H9 (cell line): ENCODE measurements at regions not wholly inside any gene's neighbourhood (a gene's known extent, or its start where the extent isn't known, plus 50 kb on each side); places are given as distances from the start of the nearest gene placed in this dataset.

Experiments
- DNase-seq: peaks from one replicate; pipeline ENCODE4 v3.0.0-alpha.2; 2017
- H2AFZ ChIP-seq: one replicate; pipeline ENCODE4 v1.6.1; 2013; ENCODE audit warnings: mild to moderate bottlenecking, low read length, control low read depth, moderate library complexity
- H2AK5ac ChIP-seq: 2 replicates; pipeline ENCODE4 v1.6.1; 2013; ENCODE audit warnings: low read length, control low read depth, mixed read lengths; ENCODE audit not compliant: insufficient read length
- H2BK120ac ChIP-seq: one replicate; pipeline ENCODE4 v1.6.1; 2013; ENCODE audit warnings: low read depth, mild to moderate bottlenecking, low read length, control low read depth, inconsistent platforms; ENCODE audit not compliant: poor library complexity, severe bottlenecking
- H2BK12ac ChIP-seq: 2 replicates; pipeline ENCODE4 v1.6.1; 2013; ENCODE audit warnings: low read length, control low read depth, mixed read lengths, low read depth; ENCODE audit not compliant: insufficient read length
- H2BK15ac ChIP-seq: 2 replicates; pipeline ENCODE4 v1.6.1; 2013; ENCODE audit warnings: low read depth, low read length, control low read depth
- H2BK20ac ChIP-seq: one replicate; pipeline ENCODE4 v1.6.1; 2013; ENCODE audit warnings: low read depth, mild to moderate bottlenecking, low read length, control low read depth, inconsistent platforms; ENCODE audit not compliant: poor library complexity, severe bottlenecking
- H2BK5ac ChIP-seq: 2 replicates; pipeline ENCODE4 v1.6.1; 2013; ENCODE audit warnings: low read length, control low read depth, mixed read lengths; ENCODE audit not compliant: insufficient read length
- H3K14ac ChIP-seq: 2 replicates; pipeline ENCODE4 v1.6.1; 2013; ENCODE audit warnings: low read length, control low read depth; ENCODE audit not compliant: insufficient read depth
- H3K18ac ChIP-seq: 2 replicates; pipeline ENCODE4 v1.6.1; 2013; ENCODE audit warnings: low read depth, mild to moderate bottlenecking, mixed read lengths, low read length, control low read depth; ENCODE audit not compliant: insufficient read length
- H3K23ac ChIP-seq: 2 replicates; pipeline ENCODE4 v1.6.1; 2013; ENCODE audit warnings: low read length, control low read depth, mixed read lengths, low read depth; ENCODE audit not compliant: insufficient read length
- H3K23me2 ChIP-seq: 2 replicates; pipeline ENCODE4 v1.6.1; 2013; ENCODE audit warnings: low read depth, mild to moderate bottlenecking, mixed read lengths, low read length, control low read depth; ENCODE audit not compliant: insufficient read length, poor library complexity, severe bottlenecking
- H3K27ac ChIP-seq: 2 replicates; pipeline ENCODE4 v1.5.1; 2013; ENCODE audit warnings: low read length, control low read depth, mixed read lengths, low read depth; ENCODE audit not compliant: insufficient read length
- H3K27me3 ChIP-seq: 2 replicates; pipeline ENCODE4 v1.6.1; 2013; ENCODE audit warnings: low read length, control low read depth, inconsistent platforms; ENCODE audit not compliant: insufficient read depth
- H3K4ac ChIP-seq: 2 replicates; pipeline ENCODE4 v1.6.1; 2013; ENCODE audit warnings: low read depth, mild to moderate bottlenecking, control low read depth, inconsistent platforms, low read length, moderate library complexity
- H3K4me1 ChIP-seq: 2 replicates; pipeline ENCODE4 v1.6.1; 2013; ENCODE audit warnings: low read length, control low read depth, inconsistent platforms; ENCODE audit not compliant: insufficient read depth
- H3K4me2 ChIP-seq: 2 replicates; pipeline ENCODE4 v1.6.1; 2013; ENCODE audit warnings: low read length, control low read depth, mixed read lengths; ENCODE audit not compliant: insufficient read length, insufficient read depth
- H3K56ac ChIP-seq: 2 replicates; pipeline ENCODE4 v1.6.1; 2013; ENCODE audit warnings: low read depth, mild to moderate bottlenecking, mixed read lengths, low read length, control low read depth; ENCODE audit not compliant: insufficient read length
- H3K79me1 ChIP-seq: 2 replicates; pipeline ENCODE4 v1.6.1; 2013; ENCODE audit warnings: low read depth, mild to moderate bottlenecking, moderate library complexity, low read length, control low read depth, inconsistent platforms; ENCODE audit not compliant: insufficient read depth, poor library complexity, severe bottlenecking
- H3K79me2 ChIP-seq: 2 replicates; pipeline ENCODE4 v1.6.1; 2013; ENCODE audit warnings: low read length, control low read depth, inconsistent platforms; ENCODE audit not compliant: insufficient read depth
- H3K9ac ChIP-seq: 2 replicates; pipeline ENCODE4 v1.6.1; 2013; ENCODE audit warnings: low read length, control low read depth, mixed read lengths; ENCODE audit not compliant: insufficient read length; ENCODE audit errors: extremely low read depth
- H3K9me3 ChIP-seq: one replicate; pipeline ENCODE4 v1.6.1; 2013; ENCODE audit warnings: low read depth, low read length, inconsistent platforms; ENCODE audit not compliant: control insufficient read depth
- H3T11ph ChIP-seq: one replicate; pipeline ENCODE4 v1.6.1; 2013; ENCODE audit warnings: mild to moderate bottlenecking, low read length, control low read depth, inconsistent platforms
- H4K20me1 ChIP-seq: one replicate; pipeline ENCODE4 v1.6.1; 2013; ENCODE audit not compliant: control insufficient read depth, insufficient read length, insufficient read depth
- H4K5ac ChIP-seq: 2 replicates; pipeline ENCODE4 v1.6.1; 2013; ENCODE audit warnings: low read depth, mild to moderate bottlenecking, mixed read lengths, low read length, control low read depth; ENCODE audit not compliant: insufficient read length
- H4K8ac ChIP-seq: replicated peaks from 2 replicates; pipeline ENCODE4 v1.6.1; 2013; ENCODE audit warnings: low read length, control low read depth, mixed read lengths, low read depth; ENCODE audit not compliant: insufficient read length
- H4K91ac ChIP-seq: 2 replicates; pipeline ENCODE4 v1.6.1; 2013; ENCODE audit warnings: low read depth, mild to moderate bottlenecking, moderate library complexity, mixed read lengths, low read length, control low read depth; ENCODE audit not compliant: insufficient read length
- H3K27ac Mint-ChIP-seq, 3 experiments: 2 replicates in 2 of 3; 3 replicates in 1 of 3; pipeline ENCODE4 v1.8.0; 2020 to 2021; ENCODE audit warnings: mixed read lengths in 3 of 3, mild to moderate bottlenecking in 1 of 3, moderate library complexity in 1 of 3
- H3K27me3 Mint-ChIP-seq: 2 replicates; pipeline ENCODE4 v1.8.0; 2021; ENCODE audit warnings: low read depth, mild to moderate bottlenecking, moderate library complexity, mixed read lengths
- H3K36me3 Mint-ChIP-seq, 3 experiments: 2 replicates in 2 of 3; 3 replicates in 1 of 3; pipeline ENCODE4 v1.8.0; 2020 to 2021; ENCODE audit warnings: low read depth in 3 of 3, mixed read lengths in 3 of 3; ENCODE audit not compliant: insufficient read depth in 1 of 3
- H3K4me1 Mint-ChIP-seq, 2 experiments: 2 replicates each; pipeline ENCODE4 v1.8.0; 2020; ENCODE audit warnings: mixed read lengths in 2 of 2
- H3K4me3 Mint-ChIP-seq, 2 experiments: 2 replicates in 1 of 2; 3 replicates in 1 of 2; pipeline ENCODE4 v1.8.0; 2020 to 2021; ENCODE audit warnings: mild to moderate bottlenecking in 2 of 2, mixed read lengths in 2 of 2, moderate library complexity in 1 of 2
- H3K9me3 Mint-ChIP-seq, 2 experiments: 2 replicates in 1 of 2; 3 replicates in 1 of 2; pipeline ENCODE4 v1.8.0; 2020; ENCODE audit warnings: mild to moderate bottlenecking in 2 of 2, mixed read lengths in 2 of 2, moderate library complexity in 1 of 2
- CTCF ChIP-seq: fragments of 200-600 bp; sonication (generic); conservative IDR thresholded peaks from 3 replicates; pipeline ENCODE4 v1.8.0; 2021; ENCODE audit warnings: antibody characterized with exemption, mild to moderate bottlenecking
- WGBS: extraction: QIAGEN DNeasy Blood & Tissue Kit; methylation state at CpG from one replicate; pipeline ENCODE4 v1.1.7; 2013; ENCODE audit warnings: missing lambda C conversion rate, low lambda C conversion rate, mixed read lengths; ENCODE audit not compliant: insufficient read length; ENCODE audit errors: extremely low coverage; 5-methylcytosine and 5-hydroxymethylcytosine counted together

DNA sequence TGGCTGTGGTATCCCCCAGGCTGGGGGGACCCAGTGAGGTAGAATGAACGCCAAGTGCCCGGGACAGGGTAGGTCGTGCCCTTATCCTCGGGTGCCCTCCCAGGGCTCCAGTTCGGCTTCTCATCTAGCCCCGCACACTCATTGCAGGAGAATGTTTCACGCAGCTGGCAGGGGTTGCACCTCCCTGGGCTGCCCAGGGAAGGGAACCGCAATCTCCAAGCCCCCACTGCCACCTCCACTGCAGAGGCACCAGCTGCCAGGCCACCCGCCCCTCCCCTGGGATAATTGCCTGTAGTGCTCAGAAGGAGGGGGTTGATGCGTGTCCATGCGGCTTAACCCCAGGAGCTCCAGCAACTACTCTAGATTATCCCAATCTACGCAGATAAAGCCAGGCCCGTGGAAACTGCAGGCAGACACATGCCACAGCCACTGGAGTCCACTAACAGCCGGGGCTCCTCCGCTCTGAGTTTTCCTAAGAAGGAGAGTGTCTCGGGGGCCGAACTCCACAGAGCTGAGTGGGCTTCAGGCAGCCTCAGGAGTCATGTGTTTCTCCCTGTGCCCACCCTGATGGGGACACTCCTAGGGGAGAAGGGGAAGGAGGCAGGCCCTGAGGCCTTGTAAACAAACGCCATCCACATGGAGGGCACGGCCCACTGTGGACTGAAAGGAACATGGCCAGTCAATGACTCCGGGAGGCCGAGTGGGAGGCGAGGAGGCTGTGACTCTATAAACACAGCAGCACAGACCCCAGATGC lies 137.2 kb upstream of the IQSEC1 start:
- Histone ChIP-seq H3K27ac (no peak overlapping the region), H3T11ph (no peak overlapping the region), H2BK12ac (no peak overlapping the region), H2AK5ac (no peak overlapping the region), H4K91ac (no peak overlapping the region), H3K4me2 (no peak overlapping the region), H2BK5ac (no peak overlapping the region), H4K8ac (no peak overlapping the region), H3K4ac (no peak overlapping the region), H3K23ac (no peak overlapping the region), H2BK15ac (no peak overlapping the region), H4K5ac (no peak overlapping the region), H3K79me1 (no peaks in the 10 kb centered on the region), H3K9ac (no peak overlapping the region), H2BK20ac (no peak overlapping the region), H3K23me2 (no peaks in the 10 kb centered on the region), H3K56ac (no peak overlapping the region), H3K18ac (no peak overlapping the region), H3K79me2 (no peaks in the 10 kb centered on the region), H3K27me3 (no peaks in the 10 kb centered on the region), H2BK120ac (no peak overlapping the region), H3K9me3 (no peaks in the 10 kb centered on the region), H3K4me1 (no peaks in the 10 kb centered on the region), H4K20me1 (no peaks in the 10 kb centered on the region), H3K14ac (no peak overlapping the region), H2AFZ (no peak overlapping the region)
- no CpG with 5 or more reads among the region's 22 CpGs for WGBS
- Mint-ChIP-seq H3K9me3 (no peaks in the 10 kb centered on the region), H3K4me3 (no peak overlapping the region), H3K27me3 (peaks cover 5% of the 10 kb centered on the region), H3K4me1 (peaks cover 4 to 7% of the 10 kb centered on the region in 2 experiments; a peak in 2 of 4 replicates), H3K36me3 (no peaks in the 10 kb centered on the region), H3K27ac (no peak overlapping the region; a peak in 1 of 7 replicates)
- DNase-seq: no peak
- no peak for TF ChIP-seq CTCF
